Adrenal gland (tissue), 9 donors: ENCODE measurements at regions not wholly inside any gene's neighbourhood (a gene's known extent, or its start where the extent isn't known, plus 50 kb on each side); places are given as distances from the start of the nearest gene placed in this dataset.

ENCODE experiments used
- DNase-seq, 7 donors: peaks; one replicate each; pipeline ENCODE4 v3.0.0-alpha.2; 2019 to 2020
- H3K27ac ChIP-seq, 5 donors: fragments of 200-600 bp; sonication (generic) in 4 of 5; 1 replicate in 3 of 5; 2 replicates in 2 of 5; pipeline versions ENCODE4 v1.5.1 to v1.8.0; 2016 to 2020; ENCODE audit warnings: mild to moderate bottlenecking in 1 of 5
- H3K27me3 ChIP-seq: fragments of 200-600 bp; 2 replicates; pipeline ENCODE4 v1.8.0; 2021
- H3K36me3 ChIP-seq, 2 donors: fragments of 200-600 bp; replicated peaks in 1 of 2; 1 replicate in 1 of 2; 2 replicates in 1 of 2; pipeline versions ENCODE4 v1.5.1 to v1.8.0; 2018 to 2022
- H3K4me1 ChIP-seq, 2 donors: fragments of 200-600 bp; replicated peaks in 1 of 2; 1 replicate in 1 of 2; 2 replicates in 1 of 2; pipeline versions ENCODE4 v1.5.1 to v1.8.0; 2018 to 2021
- H3K4me3 ChIP-seq, 4 donors: fragments of 200-600 bp; sonication (generic) in 3 of 4; one replicate each; pipeline ENCODE4 v1.5.1; 2016 to 2018
- H3K9me3 ChIP-seq, 3 donors: fragments of 200-600 bp; sonication (generic) in 1 of 3; replicated peaks in 1 of 3; 1 replicate in 2 of 3; 2 replicates in 1 of 3; pipeline versions ENCODE4 v1.5.1 to v1.8.0; 2016 to 2021
- POLR2A ChIP-seq, 2 donors: fragments of 450-650 bp; IDR thresholded peaks; one replicate each; pipeline ENCODE4 v1.6.1; 2017; ENCODE audit warnings: antibody characterized with exemption in 2 of 2, mild to moderate bottlenecking in 2 of 2, moderate library complexity in 1 of 2
- WGBS, 4 donors: extraction: QIAGEN DNeasy Blood & Tissue Kit in 2 of 4; methylation state at CpG; one replicate each; pipeline versions ENCODE4 v1.1.5 to v1.1.7; 2013 to 2017; 5-methylcytosine and 5-hydroxymethylcytosine counted together
- intact Hi-C, 2 donors: fragments of 100-400 bp; cut with DNase I; formaldehyde crosslinking; loops; one replicate each; pipeline versions ENCODE4 v1.14.1 to v1.15.0; 2022 to 2023
- TF ChIP-seq, protein P1 (sequence below), 6 experiments: fragments of 450-650 bp in 4 of 6; fragments of 200-600 bp in 2 of 6; sonication (generic) in 1 of 6; IDR thresholded peaks; 1 replicate in 5 of 6; 2 replicates in 1 of 6; pipeline versions ENCODE4 v1.5.1 to v1.8.0; 2016 to 2021; ENCODE audit warnings: antibody characterized with exemption in 6 of 6, mild to moderate bottlenecking in 2 of 6, moderate library complexity in 1 of 6
- donor health status: healthy with polysubstance abuse.
- donor health status: Bipolar disorder and iron deficiency.
- donor health status: DM: yes; HTN: yes; CAD: no.
- donor health status: DM: no; HTN: no; CAD: no.
- donor health status: DM: no; HTN: no; CAD: no.

- 92 to 97% (median 95%) methylated on average over 1 of the region's 1 CpG for WGBS, 4 donors
- Histone ChIP-seq H3K4me3 (no peak overlapping the region), H3K9me3 (no peaks in the 10 kb centered on the region), H3K36me3 (no peaks in the 10 kb centered on the region), H3K27me3 (no peaks in the 10 kb centered on the region), H3K4me1 (no peaks in the 10 kb centered on the region), H3K27ac (no peak overlapping the region)
- TF ChIP-seq, protein P1, sequence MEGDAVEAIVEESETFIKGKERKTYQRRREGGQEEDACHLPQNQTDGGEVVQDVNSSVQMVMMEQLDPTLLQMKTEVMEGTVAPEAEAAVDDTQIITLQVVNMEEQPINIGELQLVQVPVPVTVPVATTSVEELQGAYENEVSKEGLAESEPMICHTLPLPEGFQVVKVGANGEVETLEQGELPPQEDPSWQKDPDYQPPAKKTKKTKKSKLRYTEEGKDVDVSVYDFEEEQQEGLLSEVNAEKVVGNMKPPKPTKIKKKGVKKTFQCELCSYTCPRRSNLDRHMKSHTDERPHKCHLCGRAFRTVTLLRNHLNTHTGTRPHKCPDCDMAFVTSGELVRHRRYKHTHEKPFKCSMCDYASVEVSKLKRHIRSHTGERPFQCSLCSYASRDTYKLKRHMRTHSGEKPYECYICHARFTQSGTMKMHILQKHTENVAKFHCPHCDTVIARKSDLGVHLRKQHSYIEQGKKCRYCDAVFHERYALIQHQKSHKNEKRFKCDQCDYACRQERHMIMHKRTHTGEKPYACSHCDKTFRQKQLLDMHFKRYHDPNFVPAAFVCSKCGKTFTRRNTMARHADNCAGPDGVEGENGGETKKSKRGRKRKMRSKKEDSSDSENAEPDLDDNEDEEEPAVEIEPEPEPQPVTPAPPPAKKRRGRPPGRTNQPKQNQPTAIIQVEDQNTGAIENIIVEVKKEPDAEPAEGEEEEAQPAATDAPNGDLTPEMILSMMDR (IDR thresholded peaks at IDR 0.05) = no peak
- no peak for TF ChIP-seq POLR2A (IDR thresholded peaks at IDR 0.05)
- intact Hi-C loops = no loop called here
- DNase-seq = no peak
These were observed 365.1 kb downstream of the FSCB start for GRCh38 chr14:44142006-44142405.

DNA sequence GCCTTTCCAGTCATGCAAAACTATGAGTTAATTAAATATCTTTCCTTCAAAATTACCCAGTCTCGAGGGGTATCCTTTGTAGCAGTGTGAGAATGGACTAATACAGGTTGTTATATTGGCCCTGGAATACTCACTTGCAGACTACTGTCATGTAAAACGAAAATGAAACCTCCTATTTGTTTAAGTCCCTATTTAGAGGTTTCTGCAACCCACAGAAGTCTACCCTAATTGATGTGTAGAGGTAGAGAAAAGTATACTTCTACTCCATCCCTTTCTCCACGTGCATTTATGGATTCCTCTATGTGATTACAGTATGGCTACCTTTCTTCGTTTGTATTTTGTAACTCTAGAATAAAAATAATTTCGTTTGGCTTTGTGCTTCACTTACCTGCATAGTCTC lies 371.1 kb downstream of the FSCB start:
- Histone ChIP-seq H3K36me3 (no peaks in the 10 kb centered on the region), H3K4me3 (no peak overlapping the region), H3K4me1 (no peaks in the 10 kb centered on the region), H3K9me3 (no peaks in the 10 kb centered on the region), H3K27me3 (no peaks in the 10 kb centered on the region), H3K27ac (no peak overlapping the region)
- TF ChIP-seq, protein P1 (IDR thresholded peaks at IDR 0.05) = no peak
- no peak for TF ChIP-seq POLR2A (IDR thresholded peaks at IDR 0.05)
- WGBS, 4 donors = 48 to 69% (median 50%) methylated on average over 5 of the region's 5 CpGs
- DNase-seq = no peak
- intact Hi-C loops = no loop called here

- 55 to 74% (median 65%) methylated on average over 1 of the region's 1 CpG for WGBS, 4 donors
- no peaks in the 10 kb centered on the region for H3K36me3 ChIP-seq
- H3K4me1 ChIP-seq = no peaks in the 10 kb centered on the region
- no peak overlapping the region for H3K27ac ChIP-seq
- intact Hi-C loops = no loop called here
- TF ChIP-seq, protein P1 (IDR thresholded peaks at IDR 0.05) = no peak
- no peak for TF ChIP-seq POLR2A (IDR thresholded peaks at IDR 0.05)
- H3K9me3 ChIP-seq = no peaks in the 10 kb centered on the region
- DNase-seq = no peak
- no peak overlapping the region for H3K4me3 ChIP-seq
- H3K27me3 ChIP-seq = no peaks in the 10 kb centered on the region
These were observed 375.2 kb downstream of the FSCB start for GRCh38 chr14:44131861-44132260.

GRCh38 chr14:44113769-44114730 lies 393.0 kb downstream of the FSCB start:
- no peaks in the 10 kb centered on the region for H3K9me3 ChIP-seq
- H3K27me3 ChIP-seq = no peaks in the 10 kb centered on the region
- DNase-seq = no peak
- H3K27ac ChIP-seq = no peak overlapping the region
- no peaks in the 10 kb centered on the region for H3K36me3 ChIP-seq
- intact Hi-C loops = no loop called here
- 74 to 77% (median 74%) methylated on average over 7 of the region's 7 CpGs for WGBS, 4 donors
- no peak for TF ChIP-seq POLR2A (IDR thresholded peaks at IDR 0.05)
- TF ChIP-seq, protein P1 (IDR thresholded peaks at IDR 0.05) = no peak
- H3K4me3 ChIP-seq = no peak overlapping the region
- H3K4me1 ChIP-seq = no peaks in the 10 kb centered on the region
